ENCODE measurements at regions not wholly inside any gene's neighbourhood (a gene's known extent, or its start where the extent isn't known, plus 50 kb on each side); places are given as distances from the start of the nearest gene placed in this dataset.

- no peak overlapping the region for H3K27ac ChIP-seq
- no peak overlapping the region for H3K4me3 ChIP-seq (ENCODE audit: low read depth, low read length)
- H3K27me3 ChIP-seq (replicated peaks), result no peaks in the 10 kb centered on the region
- no peak for TF ChIP-seq CTCF (IDR thresholded peaks at IDR 0.05; ENCODE audit: low read depth, low read length, missing control alignments)
- in situ Hi-C loops (cut with HindIII; ENCODE audit: low pct_ligation_motif_present, low sequenced_read_pairs), result no loop called here
- no peak for DNase-seq
- no peaks in the 10 kb centered on the region for H3K36me3 ChIP-seq (replicated peaks)
Observed at GRCh38 chr12:82242729-82243128, 115.5 kb downstream of the CCDC59 start.

GRCh38 chr12:82225871-82226270, 132.3 kb downstream of the CCDC59 start:
- Histone ChIP-seq H3K27me3 (replicated peaks) (no peaks in the 10 kb centered on the region), H3K27ac (no peak overlapping the region), H3K4me3 (ENCODE audit: low read depth, low read length) (no peak overlapping the region), H3K36me3 (replicated peaks) (no peaks in the 10 kb centered on the region)
- no peak for DNase-seq
- TF ChIP-seq CTCF (IDR thresholded peaks at IDR 0.05; ENCODE audit: low read depth, low read length, missing control alignments), result no peak
- in situ Hi-C loops (cut with HindIII; ENCODE audit: low pct_ligation_motif_present, low sequenced_read_pairs), result no loop called here

- no peak for DNase-seq
- no peak for TF ChIP-seq CTCF (IDR thresholded peaks at IDR 0.05; ENCODE audit: low read depth, low read length, missing control alignments)
- H3K27ac ChIP-seq, result no peak overlapping the region
- no peaks in the 10 kb centered on the region for H3K36me3 ChIP-seq (replicated peaks)
- in situ Hi-C loops (cut with HindIII; ENCODE audit: low pct_ligation_motif_present, low sequenced_read_pairs), result no loop called here
- no peaks in the 10 kb centered on the region for H3K27me3 ChIP-seq (replicated peaks)
- H3K4me3 ChIP-seq (ENCODE audit: low read depth, low read length), result no peak overlapping the region
Observed at GRCh38 chr12:82223426-82223825, 134.8 kb downstream of the CCDC59 start.

GRCh38 chr12:82216475-82216874, 141.7 kb downstream of the CCDC59 start:
- in situ Hi-C loops (cut with HindIII; ENCODE audit: low pct_ligation_motif_present, low sequenced_read_pairs), result no loop called here
- TF ChIP-seq CTCF (IDR thresholded peaks at IDR 0.05; ENCODE audit: low read depth, low read length, missing control alignments), result no peak
- Histone ChIP-seq H3K36me3 (replicated peaks) (no peaks in the 10 kb centered on the region), H3K27me3 (replicated peaks) (no peaks in the 10 kb centered on the region), H3K27ac (no peak overlapping the region), H3K4me3 (ENCODE audit: low read depth, low read length) (no peak overlapping the region)
- no peak for DNase-seq

- DNase-seq, result no peak
- in situ Hi-C loops (cut with HindIII; ENCODE audit: low pct_ligation_motif_present, low sequenced_read_pairs), result no loop called here
- H3K4me3 ChIP-seq (ENCODE audit: low read depth, low read length), result no peak overlapping the region
- TF ChIP-seq CTCF (IDR thresholded peaks at IDR 0.05; ENCODE audit: low read depth, low read length, missing control alignments), result no peak
- H3K27ac ChIP-seq, result no peak overlapping the region
- no peaks in the 10 kb centered on the region for H3K27me3 ChIP-seq (replicated peaks)
- H3K36me3 ChIP-seq (replicated peaks), result no peaks in the 10 kb centered on the region
Observed at GRCh38 chr12:82213761-82214160, 144.4 kb downstream of the CCDC59 start.

GRCh38 chr12:82210882-82211281, 147.3 kb downstream of the CCDC59 start:
- H3K4me3 ChIP-seq (ENCODE audit: low read depth, low read length), result no peak overlapping the region
- H3K27me3 ChIP-seq (replicated peaks), result no peaks in the 10 kb centered on the region
- no peak for DNase-seq
- TF ChIP-seq CTCF (IDR thresholded peaks at IDR 0.05; ENCODE audit: low read depth, low read length, missing control alignments), result no peak
- no peak overlapping the region for H3K27ac ChIP-seq
- in situ Hi-C loops (cut with HindIII; ENCODE audit: low pct_ligation_motif_present, low sequenced_read_pairs), result no loop called here
- H3K36me3 ChIP-seq (replicated peaks), result no peaks in the 10 kb centered on the region
